HCT116 (cell line): ENCODE measurements at regions not wholly inside any gene's neighbourhood (a gene's known extent, or its start where the extent isn't known, plus 50 kb on each side); places are given as distances from the start of the nearest gene placed in this dataset.

Experiments
- ATAC-seq: fragments of 200-7000 bp; cut with Tn5 transposase; 2 replicates; pipeline ENCODE4 v1.9.1; 2020; ENCODE audit warnings: mild to moderate bottlenecking, moderate library complexity
- BruUV-seq: library from RNA; stranded (reverse); fragments of 400-500 nt; replicated peaks from 2 replicates; lab custom pipeline; 2021; lab: Mats Ljungman, UMichigan
- CTCF ChIA-PET: fragments of 300-600 bp; sonication (Branson Sonifier 250); formaldehyde crosslinking; loops from one replicate; lab custom pipeline; 2021; ENCODE audit warnings: antibody characterized with exemption; lab: Charles Lee
- POLR2A ChIA-PET: fragments of 300-600, 350-600 bp; sonication (Branson Sonifier 250); formaldehyde crosslinking; loops from one replicate; lab custom pipeline; 2021; ENCODE audit warnings: antibody characterized with exemption; lab: Charles Lee
- RAD21 ChIA-PET, 2 experiments: fragments of 300-600 bp; sonication (Branson Sonifier 250); formaldehyde crosslinking; loops; one replicate each; lab custom pipeline; 2023; ENCODE audit warnings: low total read pairs in 2 of 2; ENCODE audit not compliant: uncharacterized antibody in 2 of 2, unreplicated experiment in 2 of 2, low non-redundant PET in 1 of 2; lab: Charles Lee
- DNase-seq: peaks from one replicate; pipeline ENCODE4 v3.0.0-alpha.2; 2010; ENCODE audit warnings: low read depth, low spot score
- H2AFZ ChIP-seq: fragments of 200-600 bp; shearing (Covaris generic), sonication (generic); 2 replicates; pipeline ENCODE4 v1.6.1; 2017; ENCODE audit warnings: low read depth, mixed run types, mixed read lengths, antibody characterized with exemption, low read length; ENCODE audit not compliant: poor library complexity, severe bottlenecking
- H3K27ac ChIP-seq: 2 replicates; pipeline ENCODE4 v1.5.1; 2012; ENCODE audit warnings: low read depth, low read length
- H3K27me3 ChIP-seq: fragments of 200-600 bp; sonication (generic); 2 replicates; pipeline ENCODE4 v1.6.1; 2016; ENCODE audit warnings: mixed run types, low read length, mixed read lengths; ENCODE audit not compliant: insufficient read depth
- H3K36me3 ChIP-seq, 2 experiments: fragments of 200-500 bp in 1 of 2; fragments of 200-600 bp in 1 of 2; sonication (Bioruptor generic) in 1 of 2; sonication (generic) in 1 of 2; 2 replicates each; pipeline versions ENCODE4 v1.5.1 to v1.6.1; 2014 to 2016; ENCODE audit warnings: low read length in 2 of 2, inconsistent platforms in 1 of 2, mixed read lengths in 1 of 2, mixed run types in 1 of 2; ENCODE audit not compliant: insufficient read depth in 2 of 2, control insufficient read depth in 1 of 2
- H3K4me1 ChIP-seq, 2 experiments: fragments of 200-600 bp in 1 of 2; sonication (generic) in 1 of 2; 2 replicates each; pipeline versions ENCODE4 v1.5.1 to v1.6.1; 2012 to 2017; ENCODE audit warnings: low read length in 2 of 2, inconsistent platforms in 1 of 2, mild to moderate bottlenecking in 1 of 2, mixed read lengths in 1 of 2, mixed run types in 1 of 2, moderate library complexity in 1 of 2; ENCODE audit not compliant: insufficient read depth in 2 of 2, control insufficient read depth in 1 of 2
- H3K4me2 ChIP-seq: fragments of 200-600 bp; sonication (generic); 2 replicates; pipeline ENCODE4 v1.6.1; 2017; ENCODE audit warnings: mixed run types, low read length, mixed read lengths
- H3K4me3 ChIP-seq, 2 experiments: fragments of 200-600 bp in 1 of 2; sonication (generic) in 1 of 2; replicated peaks in 1 of 2; 2 replicates each; pipeline ENCODE4 v1.5.1; 2011 to 2016; ENCODE audit warnings: low read length in 2 of 2, control low read depth in 1 of 2, low read depth in 1 of 2, mild to moderate bottlenecking in 1 of 2, mixed read lengths in 1 of 2, mixed run types in 1 of 2
- H3K79me2 ChIP-seq: fragments of 200-600 bp; sonication (generic); 2 replicates; pipeline ENCODE4 v1.6.1; 2017; ENCODE audit warnings: mild to moderate bottlenecking, mixed run types, low read length, moderate library complexity, mixed read lengths; ENCODE audit not compliant: insufficient read depth
- H3K9ac ChIP-seq: fragments of 200-600 bp; sonication (generic); 2 replicates; pipeline ENCODE4 v1.6.1; 2016; ENCODE audit warnings: low read length, mixed read lengths
- H3K9me2 ChIP-seq: fragments of 200-600 bp; sonication (generic), shearing (Covaris generic); 2 replicates; pipeline ENCODE4 v1.6.1; 2017; ENCODE audit warnings: mixed run types, mild to moderate bottlenecking, moderate library complexity; ENCODE audit not compliant: insufficient read depth
- H3K9me3 ChIP-seq, 2 experiments: fragments of 200-500 bp in 1 of 2; fragments of 200-600 bp in 1 of 2; sonication (Bioruptor generic) in 1 of 2; sonication (generic) in 1 of 2; 2 replicates each; pipeline ENCODE4 v1.6.1; 2014 to 2017; ENCODE audit warnings: low read length in 2 of 2, mixed read lengths in 2 of 2, inconsistent platforms in 1 of 2, low read depth in 1 of 2, mild to moderate bottlenecking in 1 of 2, mixed run types in 1 of 2, moderate library complexity in 1 of 2; ENCODE audit not compliant: control insufficient read depth in 1 of 2, insufficient read depth in 1 of 2
- H4K20me1 ChIP-seq: fragments of 200-600 bp; sonication (generic), shearing (Covaris generic); 2 replicates; pipeline ENCODE4 v1.6.1; 2017; ENCODE audit warnings: mixed run types, mild to moderate bottlenecking, moderate library complexity; ENCODE audit not compliant: insufficient read depth
- ATF3 ChIP-seq: IDR thresholded peaks from 2 replicates; pipeline ENCODE4 v1.6.1; 2012
- ELF1 ChIP-seq: IDR thresholded peaks from 2 replicates; pipeline ENCODE4 v1.6.1; 2012; ENCODE audit warnings: low read depth, borderline replicate concordance
- EZH2 ChIP-seq: fragments of 200-600 bp; sonication (generic); IDR thresholded peaks from 2 replicates; pipeline ENCODE4 v1.6.1; 2017; ENCODE audit warnings: antibody characterized with exemption, mixed run types
- JUND ChIP-seq: IDR thresholded peaks from 2 replicates; pipeline ENCODE4 v1.6.1; 2012
- ZFX ChIP-seq: fragments of 450-650 bp; IDR thresholded peaks from 2 replicates; pipeline ENCODE4 v1.6.1; 2017
- intact Hi-C: fragments of 100-400 bp; cut with micrococcal nuclease; formaldehyde crosslinking; loops from 2 replicates; pipeline ENCODE4 v1.10.0; 2022
- TF ChIP-seq, protein P1 (sequence below): IDR thresholded peaks from 2 replicates; pipeline ENCODE4 v1.6.1; 2011; ENCODE audit warnings: mild to moderate bottlenecking, low read length, moderate library complexity; ENCODE audit not compliant: insufficient replicate concordance; ENCODE audit errors: extremely low read depth

DNA sequence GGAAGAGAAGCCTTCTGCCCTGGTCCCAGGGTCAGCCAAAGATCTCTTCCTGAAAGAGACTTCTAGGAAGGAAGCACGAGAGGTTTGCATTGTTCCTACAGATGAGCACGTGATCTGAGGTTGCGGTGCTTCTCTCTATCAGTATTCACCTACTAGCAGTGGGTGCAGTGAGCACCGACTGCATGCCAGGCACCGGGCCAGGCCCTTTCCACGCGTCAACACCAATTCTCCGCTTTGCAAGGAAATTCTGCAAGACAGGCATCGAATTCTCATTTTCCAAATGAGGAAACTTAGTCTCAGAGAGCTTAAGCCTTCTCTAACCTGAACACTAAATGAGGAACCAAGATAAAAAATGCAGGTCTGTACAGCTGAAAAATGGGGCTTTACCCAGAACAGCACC is 151.5 kb upstream of the MYCN start:
- H3K36me3 ChIP-seq: no peaks in the 10 kb centered on the region
- BruUV-seq: no TSS peak
- no peak overlapping the region for H3K4me2 ChIP-seq
- H3K9me2 ChIP-seq: no peaks in the 10 kb centered on the region
- ChIA-PET POLR2A (no interaction called here), RAD21 (no interaction called here), CTCF (no interaction called here)
- H3K9me3 ChIP-seq: no peaks in the 10 kb centered on the region
- ATAC-seq: no peak
- no peak overlapping the region for H2AFZ ChIP-seq
- H3K4me1 ChIP-seq: no peaks in the 10 kb centered on the region
- H3K27me3 ChIP-seq: peaks cover 8% of the 10 kb centered on the region
- no peaks in the 10 kb centered on the region for H3K79me2 ChIP-seq
- no peak overlapping the region for H3K9ac ChIP-seq
- no peak for DNase-seq
- H3K4me3 ChIP-seq: no peak overlapping the region
- TF ChIP-seq ELF1: no peak
- TF ChIP-seq, protein P1, sequence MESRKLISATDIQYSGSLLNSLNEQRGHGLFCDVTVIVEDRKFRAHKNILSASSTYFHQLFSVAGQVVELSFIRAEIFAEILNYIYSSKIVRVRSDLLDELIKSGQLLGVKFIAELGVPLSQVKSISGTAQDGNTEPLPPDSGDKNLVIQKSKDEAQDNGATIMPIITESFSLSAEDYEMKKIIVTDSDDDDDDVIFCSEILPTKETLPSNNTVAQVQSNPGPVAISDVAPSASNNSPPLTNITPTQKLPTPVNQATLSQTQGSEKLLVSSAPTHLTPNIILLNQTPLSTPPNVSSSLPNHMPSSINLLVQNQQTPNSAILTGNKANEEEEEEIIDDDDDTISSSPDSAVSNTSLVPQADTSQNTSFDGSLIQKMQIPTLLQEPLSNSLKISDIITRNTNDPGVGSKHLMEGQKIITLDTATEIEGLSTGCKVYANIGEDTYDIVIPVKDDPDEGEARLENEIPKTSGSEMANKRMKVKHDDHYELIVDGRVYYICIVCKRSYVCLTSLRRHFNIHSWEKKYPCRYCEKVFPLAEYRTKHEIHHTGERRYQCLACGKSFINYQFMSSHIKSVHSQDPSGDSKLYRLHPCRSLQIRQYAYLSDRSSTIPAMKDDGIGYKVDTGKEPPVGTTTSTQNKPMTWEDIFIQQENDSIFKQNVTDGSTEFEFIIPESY: no peak
- no peak overlapping the region for H3K27ac ChIP-seq
- intact Hi-C loops: no loop called here
- no peaks in the 10 kb centered on the region for H4K20me1 ChIP-seq

GRCh38 chr2:15789381-15790062 is 150.8 kb upstream of the MYCN start:
- H3K9ac ChIP-seq: no peak overlapping the region
- ChIA-PET CTCF (no interaction called here), RAD21 (no interaction called here), POLR2A (no interaction called here)
- H3K27me3 ChIP-seq: peaks cover 14% of the 10 kb centered on the region
- no peaks in the 10 kb centered on the region for H3K36me3 ChIP-seq
- H3K4me2 ChIP-seq: no peak overlapping the region
- no peaks in the 10 kb centered on the region for H3K79me2 ChIP-seq
- H3K27ac ChIP-seq: no peak overlapping the region
- H3K9me3 ChIP-seq: no peaks in the 10 kb centered on the region
- TF ChIP-seq EZH2 (no peak), ZFX (no peak), ATF3 (no peak), JUND (no peak)
- TF ChIP-seq, all 23 proteins: peak for 0
- DNase-seq (no peak), ATAC-seq (no peak)
- Histone ChIP-seq H3K4me1 (no peaks in the 10 kb centered on the region), H3K4me3 (no peak overlapping the region), H3K9me2 (no peaks in the 10 kb centered on the region), H2AFZ (no peak overlapping the region), H4K20me1 (no peaks in the 10 kb centered on the region)
- intact Hi-C loops: no loop called here
- BruUV-seq: no TSS peak
